GM19452 (cell line): ENCODE measurements at regions not wholly inside any gene's neighbourhood (a gene's known extent, or its start where the extent isn't known, plus 50 kb on each side); places are given as distances from the start of the nearest gene placed in this dataset.
"Not testable (repeated sequence)": the region's sequence is repeated elsewhere in the genome, so short reads cannot be mapped to it uniquely, and the experiment has no call there.

Experiments
- ATAC-seq: cut with Tn5 transposase; IDR thresholded peaks from one replicate; pipeline ENCODE4 v1.9.1; 2021; ENCODE audit not compliant: unreplicated experiment

GRCh38 chrX:150118476-150118875, 180.2 kb upstream of the EOLA2 start:
- no peak for ATAC-seq

- no peak for ATAC-seq
These were observed 181.0 kb upstream of the EOLA2 start for GRCh38 chrX:150119323-150119722.

GRCh38 chrX:150125045-150125444, 186.8 kb upstream of the EOLA2 start:
- ATAC-seq, result not testable (repeated sequence)

GRCh38 chrX:150127216-150127615, 188.9 kb upstream of the EOLA2 start:
- ATAC-seq, result no peak

- ATAC-seq, result no peak
These were observed 205.6 kb upstream of the EOLA2 start for GRCh38 chrX:150143721-150144440.

- ATAC-seq, result no peak
These were observed 208.1 kb upstream of the EOLA2 start for GRCh38 chrX:150146271-150146896.

- no peak for ATAC-seq
These were observed 210.7 kb upstream of the EOLA2 start for GRCh38 chrX:150148749-150149672.

- no peak for ATAC-seq
These were observed 211.9 kb upstream of the EOLA2 start for GRCh38 chrX:150150076-150150779.

- no peak for ATAC-seq
These were observed 212.4 kb upstream of the MAMLD1 start for GRCh38 chrX:150150780-150151125.

- ATAC-seq, result no peak
These were observed 211.1 kb upstream of the MAMLD1 start for GRCh38 chrX:150152036-150152435.

- ATAC-seq, result no peak
These were observed 210.6 kb upstream of the MAMLD1 start for GRCh38 chrX:150152546-150152945.

- no peak for ATAC-seq
These were observed 207.6 kb upstream of the MAMLD1 start for GRCh38 chrX:150155436-150156035.

- ATAC-seq, result no peak
These were observed 206.5 kb upstream of the MAMLD1 start for GRCh38 chrX:150156615-150157014.

- ATAC-seq, result no peak
These were observed 205.8 kb upstream of the MAMLD1 start for GRCh38 chrX:150157291-150157690.

- ATAC-seq, result no peak
These were observed 204.4 kb upstream of the MAMLD1 start for GRCh38 chrX:150158554-150159332.

GRCh38 chrX:150159537-150159936, 203.6 kb upstream of the MAMLD1 start:
- ATAC-seq, result no peak

GRCh38 chrX:150160656-150161055, 202.5 kb upstream of the MAMLD1 start:
- no peak for ATAC-seq

GRCh38 chrX:150161193-150161592, 201.9 kb upstream of the MAMLD1 start:
- ATAC-seq, result no peak

GRCh38 chrX:150162141-150162540, 201.0 kb upstream of the MAMLD1 start:
- no peak for ATAC-seq
